BJ (cell line): ENCODE measurements at regions not wholly inside any gene's neighbourhood (a gene's known extent, or its start where the extent isn't known, plus 50 kb on each side); places are given as distances from the start of the nearest gene placed in this dataset.

Experiments used
- CTCF ChIA-PET: fragments of 350-600 bp; formaldehyde crosslinking; extraction: SDS; loops from one replicate; lab custom pipeline; 2021; ENCODE audit warnings: antibody characterized with exemption, inconsistent platforms; lab: Yijun Ruan, JAX
- POLR2A ChIA-PET: fragments of 300-600 bp; sonication (Branson Sonifier 250); formaldehyde crosslinking; extraction: SDS; loops from one replicate; lab custom pipeline; 2021; ENCODE audit warnings: antibody characterized with exemption; lab: Charles Lee
- DNase-seq: peaks from one replicate; pipeline ENCODE4 v3.0.0-alpha.2; 2011; ENCODE audit warnings: low read depth
- H3K27me3 ChIP-seq: 2 replicates; pipeline ENCODE4 v1.6.0; 2011; ENCODE audit warnings: low read length; ENCODE audit not compliant: control insufficient read depth, insufficient read depth
- H3K36me3 ChIP-seq: 2 replicates; pipeline ENCODE4 v1.5.1; 2011; ENCODE audit warnings: low read length; ENCODE audit not compliant: control insufficient read depth, insufficient read depth
- H3K4me3 ChIP-seq: 2 replicates; pipeline ENCODE4 v1.5.1; 2011; ENCODE audit warnings: low read depth, mild to moderate bottlenecking, control low read depth, low read length
- CTCF ChIP-seq: IDR thresholded peaks from 2 replicates; pipeline ENCODE4 v1.5.1; 2011; ENCODE audit warnings: low read depth, mild to moderate bottlenecking, control low read depth, inconsistent platforms, low read length, moderate library complexity; ENCODE audit not compliant: insufficient read depth

- POLR2A ChIA-PET = no interaction called here
- CTCF ChIA-PET = no interaction called here
- no peak overlapping the region for H3K4me3 ChIP-seq
- no peak for DNase-seq
- H3K27me3 ChIP-seq = peaks cover 3% of the 10 kb centered on the region; the same call in 1 of the 2 replicates
- TF ChIP-seq CTCF = no peak
- H3K36me3 ChIP-seq = no peaks in the 10 kb centered on the region
Observed at GRCh38 chr22:22087854-22088657, 105.5 kb upstream of the TOP3B start.

- CTCF ChIA-PET = interaction anchor here (1.3 to 1.6 kb wide), 3 partner anchors 14 to 22 kb away, joined by 3 to 4 read pairs (median 3); no protein-coding TSS in a partner anchor
- POLR2A ChIA-PET = no interaction called here
- peaks cover 4% of the 10 kb centered on the region; the same call in 1 of the 2 replicates for H3K27me3 ChIP-seq
- no peak for TF ChIP-seq CTCF
- no peak for DNase-seq
- no peaks in the 10 kb centered on the region for H3K36me3 ChIP-seq
- H3K4me3 ChIP-seq = no peak overlapping the region
Observed at GRCh38 chr22:22086501-22087158, 104.0 kb upstream of the TOP3B start.

GRCh38 chr22:22085702-22086500 is 103.3 kb upstream of the TOP3B start:
- Histone ChIP-seq H3K4me3 (no peak overlapping the region), H3K36me3 (no peaks in the 10 kb centered on the region), H3K27me3 (peaks cover 1% of the 10 kb centered on the region; the same call in 1 of the 2 replicates)
- ChIA-PET POLR2A (no interaction called here), CTCF (interaction anchor here (1.1 to 1.6 kb wide), 4 partner anchors 12 to 23 kb away, joined by 3 to 4 read pairs (median 3); no protein-coding TSS in a partner anchor)
- no peak for DNase-seq
- TF ChIP-seq CTCF = no peak

- Histone ChIP-seq H3K36me3 (no peaks in the 10 kb centered on the region), H3K4me3 (no peak overlapping the region), H3K27me3 (0 out of 2 replicates have a peak, but pooled peaks cover 5% of the 10 kb centered on the region)
- no peak for DNase-seq
- ChIA-PET POLR2A (no interaction called here), CTCF (no interaction called here)
- TF ChIP-seq CTCF = no peak
Observed at GRCh38 chr22:22084089-22084711, 101.6 kb upstream of the TOP3B start.
